A673 (cell line): ENCODE measurements at regions not wholly inside any gene's neighbourhood (a gene's known extent, or its start where the extent isn't known, plus 50 kb on each side); places are given as distances from the start of the nearest gene placed in this dataset.

Experiments used
- BruUV-seq: library from RNA; stranded (reverse); fragments of 400-500 nt; replicated peaks from 2 replicates; lab custom pipeline; 2021; lab: Mats Ljungman, UMichigan
- CTCF ChIA-PET: fragments of 300-600 bp; sonication (Branson Sonifier 250); formaldehyde crosslinking; loops from one replicate; lab custom pipeline; 2022; ENCODE audit warnings: antibody characterized with exemption; lab: Charles Lee
- POLR2A ChIA-PET: fragments of 300-600 bp; sonication (Branson Sonifier 250); formaldehyde crosslinking; loops from one replicate; lab custom pipeline; 2022; ENCODE audit warnings: antibody characterized with exemption; ENCODE audit not compliant: low non-redundant PET; lab: Charles Lee
- DNase-seq: peaks from one replicate; pipeline ENCODE4 v3.0.0-alpha.2; 2015; ENCODE audit warnings: low spot score
- H3K27ac ChIP-seq: fragments of 200-600 bp; sonication (generic); 2 replicates; pipeline ENCODE4 v1.5.1; 2016; ENCODE audit warnings: mixed run types, low read depth, mild to moderate bottlenecking, mixed read lengths, antibody characterized with exemption, low read length; ENCODE audit not compliant: poor library complexity, severe bottlenecking
- H3K27me3 ChIP-seq: fragments of 200-600 bp; sonication (generic); replicated peaks from 2 replicates; pipeline ENCODE4 v1.6.1; 2017; ENCODE audit warnings: mixed run types, low read depth, mild to moderate bottlenecking, mixed read lengths, antibody characterized with exemption, low read length; ENCODE audit not compliant: insufficient read depth, poor library complexity
- H3K36me3 ChIP-seq: fragments of 200-600 bp; sonication (generic); 2 replicates; pipeline ENCODE4 v1.6.1; 2016; ENCODE audit warnings: mixed run types, mild to moderate bottlenecking, mixed read lengths, antibody characterized with exemption, low read length; ENCODE audit not compliant: insufficient read depth, poor library complexity, severe bottlenecking
- H3K4me1 ChIP-seq: fragments of 200-600 bp; sonication (generic); 2 replicates; pipeline ENCODE4 v1.6.1; 2017; ENCODE audit warnings: mixed run types, mild to moderate bottlenecking, mixed read lengths, antibody characterized with exemption, low read length; ENCODE audit not compliant: insufficient read depth, poor library complexity, severe bottlenecking
- H3K4me3 ChIP-seq: fragments of 200-600 bp; sonication (generic); 2 replicates; pipeline ENCODE4 v1.5.1; 2016; ENCODE audit warnings: low read depth, mixed run types, mild to moderate bottlenecking, mixed read lengths, low read length; ENCODE audit not compliant: poor library complexity, severe bottlenecking
- H3K9me3 ChIP-seq: fragments of 200-600 bp; sonication (generic); 2 replicates; pipeline ENCODE4 v1.6.1; 2016; ENCODE audit warnings: mixed run types, low read depth, mild to moderate bottlenecking, mixed read lengths, antibody characterized with exemption, low read length; ENCODE audit not compliant: poor library complexity, severe bottlenecking
- EZH2 ChIP-seq: fragments of 200-600 bp; sonication (generic); IDR thresholded peaks from 2 replicates; pipeline ENCODE4 v1.6.1; 2017; ENCODE audit warnings: borderline replicate concordance, low read depth, mild to moderate bottlenecking, mixed read lengths, antibody characterized with exemption, low read length; ENCODE audit not compliant: poor library complexity, severe bottlenecking
- intact Hi-C: fragments of 100-400 bp; cut with micrococcal nuclease; formaldehyde crosslinking; loops from one replicate; pipeline ENCODE4 v1.10.0; 2022; ENCODE audit not compliant: unreplicated experiment
- TF ChIP-seq, protein P1 (sequence below): fragments of 300-800, 200-600 bp; sonication (generic); conservative IDR thresholded peaks from 2 replicates; pipeline ENCODE4 v1.5.1; 2017; ENCODE audit warnings: low read depth, mild to moderate bottlenecking, antibody characterized with exemption, low read length, moderate library complexity, mixed read lengths

- Histone ChIP-seq H3K36me3 (no peaks in the 10 kb centered on the region), H3K4me1 (no peaks in the 10 kb centered on the region), H3K27me3 (no peaks in the 10 kb centered on the region), H3K9me3 (no peaks in the 10 kb centered on the region), H3K4me3 (no peak overlapping the region), H3K27ac (no peak overlapping the region)
- CTCF ChIA-PET: no interaction called here
- POLR2A ChIA-PET: no interaction called here
- intact Hi-C loops: no loop called here
- DNase-seq: no peak
- TF ChIP-seq, protein P1, sequence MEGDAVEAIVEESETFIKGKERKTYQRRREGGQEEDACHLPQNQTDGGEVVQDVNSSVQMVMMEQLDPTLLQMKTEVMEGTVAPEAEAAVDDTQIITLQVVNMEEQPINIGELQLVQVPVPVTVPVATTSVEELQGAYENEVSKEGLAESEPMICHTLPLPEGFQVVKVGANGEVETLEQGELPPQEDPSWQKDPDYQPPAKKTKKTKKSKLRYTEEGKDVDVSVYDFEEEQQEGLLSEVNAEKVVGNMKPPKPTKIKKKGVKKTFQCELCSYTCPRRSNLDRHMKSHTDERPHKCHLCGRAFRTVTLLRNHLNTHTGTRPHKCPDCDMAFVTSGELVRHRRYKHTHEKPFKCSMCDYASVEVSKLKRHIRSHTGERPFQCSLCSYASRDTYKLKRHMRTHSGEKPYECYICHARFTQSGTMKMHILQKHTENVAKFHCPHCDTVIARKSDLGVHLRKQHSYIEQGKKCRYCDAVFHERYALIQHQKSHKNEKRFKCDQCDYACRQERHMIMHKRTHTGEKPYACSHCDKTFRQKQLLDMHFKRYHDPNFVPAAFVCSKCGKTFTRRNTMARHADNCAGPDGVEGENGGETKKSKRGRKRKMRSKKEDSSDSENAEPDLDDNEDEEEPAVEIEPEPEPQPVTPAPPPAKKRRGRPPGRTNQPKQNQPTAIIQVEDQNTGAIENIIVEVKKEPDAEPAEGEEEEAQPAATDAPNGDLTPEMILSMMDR: no peak
- no peak for TF ChIP-seq EZH2
- BruUV-seq: no TSS peak
These were observed 160.9 kb downstream of the QRSL1 start for GRCh38 chr6:106790149-106790770.

DNA sequence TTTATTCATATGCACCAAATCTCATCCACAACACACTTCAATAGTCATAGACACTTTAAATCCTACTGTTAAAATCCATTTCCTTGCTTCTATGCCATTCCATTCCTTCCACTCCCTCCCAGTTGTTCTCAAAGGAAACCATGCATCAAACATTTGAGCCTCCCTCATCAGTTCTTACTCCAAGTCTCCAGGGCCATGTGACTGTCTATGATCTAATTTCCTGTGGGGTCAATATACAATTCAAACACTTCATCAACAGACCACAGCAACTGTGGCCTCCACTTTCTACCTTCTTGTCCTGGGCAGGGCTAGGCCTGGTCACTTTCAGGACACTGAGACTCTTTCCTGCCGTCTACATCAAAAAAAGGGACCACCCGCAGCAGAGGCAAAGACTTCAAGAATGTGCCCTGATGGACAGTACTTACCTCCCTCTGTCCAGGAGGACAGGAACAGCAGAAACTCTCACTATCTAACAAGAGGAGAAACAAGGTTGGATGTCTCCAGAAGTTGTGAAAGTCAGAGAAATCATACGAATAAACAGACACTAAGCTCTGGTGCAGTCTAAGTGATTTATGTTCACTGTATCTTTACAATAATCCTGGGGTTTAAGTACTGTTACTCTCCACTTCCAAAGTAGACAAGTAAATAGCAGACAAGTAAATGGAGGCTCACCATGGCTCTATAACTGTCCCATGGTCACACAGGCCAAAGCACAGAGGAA, 160.2 kb downstream of the QRSL1 start:
- TF ChIP-seq, protein P1: no peak
- TF ChIP-seq EZH2: no peak
- H3K4me3 ChIP-seq: no peak overlapping the region
- H3K4me1 ChIP-seq: no peaks in the 10 kb centered on the region
- no peak for DNase-seq
- POLR2A ChIA-PET: no interaction called here
- intact Hi-C loops: no loop called here
- no peaks in the 10 kb centered on the region for H3K36me3 ChIP-seq
- CTCF ChIA-PET: no interaction called here
- H3K27me3 ChIP-seq: no peaks in the 10 kb centered on the region
- BruUV-seq: no TSS peak
- no peak overlapping the region for H3K27ac ChIP-seq
- no peaks in the 10 kb centered on the region for H3K9me3 ChIP-seq

DNA sequence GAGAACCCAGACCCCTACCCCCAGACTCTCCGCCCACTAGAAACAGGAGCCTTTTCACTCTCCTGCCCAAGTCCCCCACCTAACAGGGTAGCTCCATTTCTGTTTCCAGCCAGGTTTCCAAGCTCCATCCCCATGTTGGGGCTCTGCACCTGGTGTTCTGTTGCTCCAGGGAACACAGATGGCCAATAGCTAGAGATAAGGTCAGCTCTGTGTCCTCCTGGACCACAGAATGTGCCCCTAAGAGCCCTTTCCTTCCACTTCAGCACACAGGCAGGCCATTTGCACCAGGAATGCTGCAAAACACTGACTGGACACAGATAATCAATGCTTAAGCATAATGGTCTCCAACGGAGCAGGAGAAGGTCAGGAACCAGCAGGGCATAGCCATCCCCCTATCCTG, 159.4 kb downstream of the QRSL1 start:
- Histone ChIP-seq H3K27me3 (no peaks in the 10 kb centered on the region), H3K4me3 (no peak overlapping the region), H3K27ac (no peak overlapping the region), H3K36me3 (no peaks in the 10 kb centered on the region), H3K4me1 (no peaks in the 10 kb centered on the region), H3K9me3 (no peaks in the 10 kb centered on the region)
- ChIA-PET POLR2A (no interaction called here), CTCF (no interaction called here)
- TF ChIP-seq EZH2: no peak
- TF ChIP-seq, protein P1: no peak
- intact Hi-C loops: no loop called here
- BruUV-seq: no TSS peak
- DNase-seq: no peak
